ENCODE measurements at regions not wholly inside any gene's neighbourhood (a gene's known extent, or its start where the extent isn't known, plus 50 kb on each side); places are given as distances from the start of the nearest gene placed in this dataset.

GRCh38 chr6:168734523-168734922, 293.5 kb downstream of the SMOC2 start:
- in situ Hi-C loops (cut with MboI; ENCODE audit: low sequenced_read_pairs) = no loop called here

- in situ Hi-C loops (cut with MboI; ENCODE audit: low sequenced_read_pairs) = no loop called here
These were observed 291.7 kb downstream of the SMOC2 start for GRCh38 chr6:168732676-168733075.

- in situ Hi-C loops (cut with MboI; ENCODE audit: low sequenced_read_pairs) = no loop called here
These were observed 290.1 kb downstream of the SMOC2 start for GRCh38 chr6:168730931-168731716.

GRCh38 chr6:168728056-168728455, 287.1 kb downstream of the SMOC2 start:
- in situ Hi-C loops (cut with MboI; ENCODE audit: low sequenced_read_pairs) = no loop called here

GRCh38 chr6:168726312-168726856, 285.4 kb downstream of the SMOC2 start:
- in situ Hi-C loops (cut with MboI; ENCODE audit: low sequenced_read_pairs) = no loop called here

GRCh38 chr6:168725802-168726201, 284.8 kb downstream of the SMOC2 start:
- in situ Hi-C loops (cut with MboI; ENCODE audit: low sequenced_read_pairs) = no loop called here

GRCh38 chr6:168724669-168725570, 283.9 kb downstream of the SMOC2 start:
- in situ Hi-C loops (cut with MboI; ENCODE audit: low sequenced_read_pairs) = no loop called here

- in situ Hi-C loops (cut with MboI; ENCODE audit: low sequenced_read_pairs) = no loop called here
These were observed 283.0 kb downstream of the SMOC2 start for GRCh38 chr6:168724033-168724432.

- in situ Hi-C loops (cut with MboI; ENCODE audit: low sequenced_read_pairs) = no loop called here
These were observed 281.4 kb downstream of the SMOC2 start for GRCh38 chr6:168722397-168722796.

GRCh38 chr6:168721571-168721970, 280.6 kb downstream of the SMOC2 start:
- in situ Hi-C loops (cut with MboI; ENCODE audit: low sequenced_read_pairs) = no loop called here

GRCh38 chr6:168719901-168720300, 278.9 kb downstream of the SMOC2 start:
- in situ Hi-C loops (cut with MboI; ENCODE audit: low sequenced_read_pairs) = no loop called here

GRCh38 chr6:168718821-168719475, 278.0 kb downstream of the SMOC2 start:
- in situ Hi-C loops (cut with MboI; ENCODE audit: low sequenced_read_pairs) = no loop called here

Measured in HL-60/S4 (cell line).